HG02943 (cell line): ENCODE measurements at regions not wholly inside any gene's neighbourhood (a gene's known extent, or its start where the extent isn't known, plus 50 kb on each side); places are given as distances from the start of the nearest gene placed in this dataset.
"Not testable (repeated sequence)": the region's sequence is repeated elsewhere in the genome, so short reads cannot be mapped to it uniquely, and the experiment has no call there.

ENCODE experiments used
- ATAC-seq: cut with Tn5 transposase; IDR thresholded peaks from one replicate; pipeline ENCODE4 v1.9.1; 2021; ENCODE audit warnings: mild to moderate bottlenecking, low read depth, moderate library complexity; ENCODE audit not compliant: unreplicated experiment

DNA sequence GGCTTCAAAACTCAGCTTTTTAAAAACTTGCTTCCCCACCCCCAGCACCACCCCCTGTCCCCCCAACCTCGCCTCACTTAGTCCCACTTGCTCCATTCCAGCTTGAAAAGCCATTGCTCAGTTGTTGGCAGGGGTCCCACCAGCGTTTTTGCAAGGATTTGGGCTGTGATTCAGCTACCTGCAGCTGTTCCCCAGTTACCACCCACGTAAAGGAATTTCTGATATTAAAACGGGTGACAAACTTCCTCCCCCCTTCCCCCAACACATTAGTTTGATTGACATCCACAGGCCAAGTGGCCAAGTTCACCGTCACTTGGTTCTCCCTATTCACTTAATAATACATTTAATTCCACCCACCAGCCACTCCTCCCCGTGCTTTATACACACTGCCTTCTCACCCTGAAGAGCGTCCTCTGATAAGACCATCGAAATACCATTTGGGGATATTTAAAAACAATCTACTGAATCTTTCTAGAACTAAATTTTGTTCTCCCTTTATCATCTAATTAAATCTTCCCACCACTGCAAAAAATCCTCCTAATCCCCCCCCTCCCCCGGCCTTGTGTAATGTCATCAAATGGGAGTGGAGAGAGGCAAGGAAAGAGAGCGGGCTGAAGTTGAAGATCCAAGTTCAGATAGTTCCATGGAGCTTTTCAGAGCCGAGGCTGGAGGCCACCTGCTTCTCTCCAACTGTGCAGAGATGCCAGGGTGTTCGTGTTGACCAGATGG is 55.1 kb downstream of the SOX9 start:
- no peak for ATAC-seq

DNA sequence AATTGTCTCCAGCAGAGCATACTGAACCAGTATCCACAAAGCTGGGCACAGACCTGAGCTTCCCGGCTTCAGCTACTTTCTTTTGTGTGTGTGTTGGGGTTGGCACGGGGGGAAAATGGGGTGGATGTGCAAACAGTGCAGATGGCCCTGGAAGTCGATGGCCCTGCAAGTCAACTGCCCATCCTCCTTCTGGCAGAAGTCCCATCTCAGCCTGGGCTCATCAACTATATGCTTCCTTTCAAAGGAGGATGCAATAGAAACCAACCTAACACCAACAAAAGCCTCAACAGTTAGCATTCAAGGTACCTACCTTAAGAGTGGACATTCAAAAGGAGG is 55.7 kb downstream of the SOX9 start:
- no peak for ATAC-seq

DNA sequence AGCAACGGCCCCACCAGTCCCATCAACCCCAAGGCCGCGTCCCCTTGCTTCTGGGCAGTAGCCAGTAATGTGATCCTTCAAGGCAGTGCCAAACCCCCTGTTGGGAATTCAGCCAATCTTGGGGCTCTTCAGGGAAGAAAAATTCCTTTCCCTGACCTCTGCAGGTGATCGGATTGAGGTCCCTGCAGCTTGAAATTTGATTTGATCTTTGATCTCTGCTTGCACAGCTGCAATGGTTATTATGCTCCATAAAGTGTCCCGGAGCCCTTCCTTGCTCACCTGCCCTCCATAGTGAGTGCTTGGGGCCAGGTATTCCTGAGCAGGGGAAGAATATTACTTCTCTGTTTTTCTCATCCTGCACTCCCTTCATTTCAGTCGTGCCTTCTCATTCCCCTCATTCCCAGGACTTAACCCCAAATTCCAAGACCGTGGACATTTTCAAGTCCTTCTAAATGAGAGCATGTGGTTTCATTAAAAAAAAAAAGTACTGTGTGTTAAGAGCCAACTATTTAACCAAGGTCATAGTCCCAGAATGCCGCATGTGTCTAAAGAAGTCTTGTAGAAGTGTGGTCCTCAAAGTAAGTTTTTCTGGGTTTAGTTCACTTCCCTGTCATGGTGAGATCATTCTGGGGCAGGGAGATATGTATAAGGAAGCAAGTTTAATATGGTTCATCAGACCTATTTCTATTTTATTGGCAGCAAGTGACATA is 56.3 kb downstream of the SOX9 start:
- no peak for ATAC-seq

DNA sequence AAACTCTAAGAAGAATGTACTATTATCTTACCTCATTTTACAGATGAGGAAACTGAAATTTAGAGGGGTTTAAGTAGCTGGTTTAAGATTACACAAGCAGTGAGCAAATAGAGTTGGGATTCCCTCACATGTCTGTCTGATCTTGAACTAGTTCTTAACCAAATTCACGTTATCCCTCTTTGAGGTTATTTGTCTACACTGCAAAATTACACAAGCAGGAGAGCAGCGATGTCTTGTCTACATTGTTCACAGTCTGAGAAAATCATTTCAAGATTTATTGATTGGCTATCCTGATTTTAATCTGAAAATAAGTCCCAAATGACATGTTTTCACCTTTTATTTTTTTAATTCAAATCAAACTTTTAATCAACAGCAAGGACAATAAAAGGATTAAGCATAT is 56.9 kb downstream of the SOX9 start:
- no peak for ATAC-seq

DNA sequence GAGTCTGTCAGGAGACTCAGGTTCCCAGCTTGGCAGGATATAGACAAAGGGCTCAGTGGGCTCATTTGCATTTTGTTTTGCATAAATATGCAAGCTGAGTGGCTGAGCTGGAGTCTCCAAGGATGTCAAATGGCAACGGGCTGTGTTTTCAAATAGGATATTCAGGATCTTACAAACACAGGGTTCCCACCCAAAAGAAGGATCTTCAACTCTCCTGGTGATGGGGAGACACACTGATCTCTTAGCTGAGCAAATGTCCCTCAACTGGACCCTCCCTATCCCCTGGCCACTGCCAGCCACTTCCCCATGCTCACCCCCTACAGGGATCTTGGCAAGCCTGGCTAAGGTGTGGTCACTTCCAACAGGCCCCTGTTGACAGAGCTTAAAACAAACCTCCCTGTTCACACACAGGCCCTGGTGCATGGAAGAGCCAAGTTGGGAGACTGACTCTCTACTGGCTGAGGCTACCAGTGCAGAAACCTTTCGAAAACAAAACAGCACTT is 61.6 kb downstream of the SOX9 start:
- ATAC-seq = no peak

DNA sequence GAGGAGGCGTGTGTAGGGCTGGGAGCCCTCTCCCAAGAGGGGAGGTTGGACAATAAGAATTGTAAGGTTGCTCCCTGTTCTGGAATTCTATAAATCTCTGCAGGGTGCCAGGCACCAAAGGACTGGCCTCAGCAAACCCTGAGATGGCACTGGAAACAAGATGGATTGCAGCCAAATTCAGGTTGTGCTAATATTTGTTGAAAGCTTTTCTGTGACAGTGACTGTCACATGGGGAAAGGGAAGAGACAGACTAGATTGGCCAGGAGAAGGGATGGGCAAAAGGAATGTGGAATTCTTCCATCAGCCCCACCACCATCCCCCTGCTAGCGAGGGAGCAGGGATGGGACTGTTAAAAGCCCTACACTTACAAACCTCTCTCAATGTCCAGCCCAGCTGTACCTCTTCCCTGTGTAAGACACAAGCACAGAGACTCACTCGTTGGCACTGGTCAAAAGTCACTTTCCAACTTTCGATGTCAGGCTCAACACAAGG is 62.4 kb downstream of the SOX9 start:
- ATAC-seq = no peak

DNA sequence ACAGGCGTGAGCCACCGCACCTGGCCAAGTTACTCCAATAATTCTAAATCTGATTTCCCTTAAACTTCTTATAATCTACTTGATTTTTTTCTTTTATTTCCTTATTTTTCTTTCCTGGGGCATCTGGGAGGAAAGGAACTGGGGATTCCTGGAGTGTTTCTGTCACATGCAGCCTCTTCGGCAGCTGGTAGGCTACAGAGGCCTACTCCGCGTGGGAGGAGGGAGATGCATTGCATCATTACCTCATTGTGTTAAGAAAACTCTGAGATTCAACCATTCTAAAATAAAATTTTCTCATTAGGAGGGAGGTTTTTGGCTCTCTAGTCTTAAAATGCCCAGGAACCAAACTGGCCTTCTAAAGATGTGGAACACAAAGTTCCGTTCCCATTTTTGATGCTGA is 64.0 kb downstream of the SOX9 start:
- no peak for ATAC-seq

DNA sequence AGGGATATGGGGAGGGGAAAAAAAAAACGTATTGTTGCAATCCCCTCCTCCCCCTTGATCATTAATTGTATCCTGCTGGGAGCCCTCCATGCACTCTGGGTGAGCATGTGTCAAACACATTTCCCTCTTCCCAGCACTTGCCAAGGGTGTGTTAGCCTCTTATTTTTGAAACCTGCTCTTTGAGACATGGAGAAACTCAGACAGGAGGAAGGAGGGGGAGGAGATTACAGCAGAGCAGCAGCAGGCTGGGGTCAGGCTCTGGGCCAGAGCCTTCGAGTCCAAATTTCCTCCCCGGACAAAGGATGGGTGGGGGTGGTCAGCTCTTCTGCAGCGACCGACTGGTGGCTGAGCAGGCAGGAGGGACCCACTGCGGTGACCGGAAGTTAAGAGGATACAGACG is 64.7 kb downstream of the SOX9 start:
- ATAC-seq = no peak

DNA sequence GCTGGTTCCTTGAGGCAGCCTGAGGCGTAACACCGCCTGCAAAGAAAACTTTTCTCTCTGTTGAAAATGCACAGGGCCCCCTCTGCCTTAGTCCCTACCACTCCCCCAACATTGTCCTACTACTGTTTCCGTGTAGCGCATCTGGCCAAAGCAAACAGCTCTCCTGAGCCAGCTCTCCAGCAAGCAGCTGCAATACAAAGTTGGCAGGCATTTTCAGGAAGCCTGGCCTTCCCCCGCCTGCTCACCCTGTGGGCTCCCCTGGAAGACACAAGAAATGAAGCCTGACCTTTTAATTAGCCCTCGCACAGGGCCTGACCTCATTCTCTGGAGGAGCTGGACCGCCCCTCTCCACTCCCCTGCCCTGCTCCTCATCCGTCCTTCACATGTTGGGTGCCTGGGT is 66.7 kb downstream of the SOX9 start:
- no peak for ATAC-seq

DNA sequence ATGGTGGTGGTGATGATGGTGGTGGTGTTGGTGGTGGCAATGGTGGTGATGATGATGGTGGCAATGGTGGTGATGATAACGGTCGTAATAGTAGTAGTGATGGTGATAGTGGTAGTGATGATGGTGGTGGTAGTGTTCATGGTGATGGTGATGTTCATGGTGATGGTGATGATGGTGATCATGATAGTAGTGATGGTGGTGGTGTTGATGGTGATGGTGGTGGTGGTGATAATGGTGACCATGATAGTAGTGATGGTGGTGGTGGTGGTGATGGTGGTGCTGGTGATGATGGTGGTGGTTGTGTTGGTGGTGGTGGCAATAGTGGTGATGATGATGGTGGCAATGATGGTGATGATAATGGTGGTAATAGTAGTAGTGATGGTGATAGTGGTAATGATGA is 68.0 kb downstream of the SOX9 start:
- ATAC-seq = no peak

DNA sequence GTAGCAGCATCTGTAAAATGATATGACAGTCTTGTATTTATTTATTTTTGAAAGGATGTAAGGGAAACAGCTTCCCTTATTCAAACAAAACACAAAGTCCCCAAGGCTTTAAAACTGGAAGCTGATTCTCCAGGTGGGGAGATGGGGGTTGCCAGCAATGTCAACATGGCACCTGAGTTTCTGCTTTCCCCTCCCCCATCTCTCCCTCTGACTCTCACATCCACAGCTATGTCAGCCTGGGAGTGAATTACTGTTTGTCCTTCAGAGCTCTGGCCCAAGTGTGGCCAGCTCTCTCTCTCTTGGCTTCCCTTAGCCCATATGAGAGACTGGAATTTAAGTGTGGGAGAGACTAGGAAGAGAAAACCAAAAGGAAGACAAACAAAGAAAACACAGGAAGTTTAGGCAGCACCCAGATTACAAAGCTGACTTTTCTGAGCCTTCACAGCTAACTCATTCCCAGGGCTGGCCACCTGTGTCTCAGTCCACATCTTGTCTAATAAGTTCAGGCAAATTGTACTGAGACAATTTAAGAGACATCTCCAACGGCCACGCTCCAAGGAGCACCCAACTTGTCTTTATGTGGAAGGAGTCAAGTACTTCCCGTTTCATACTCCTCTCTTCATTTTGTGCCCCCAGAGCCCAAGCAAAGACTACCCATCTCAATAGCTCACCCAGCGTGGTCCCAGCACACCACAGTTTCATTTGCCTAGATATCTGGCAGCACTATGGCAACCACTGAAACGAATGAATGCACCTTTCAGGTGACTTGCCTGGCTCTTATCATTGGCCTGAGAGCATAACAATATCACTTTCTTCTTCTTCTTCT is 69.2 kb downstream of the SOX9 start:
- no peak for ATAC-seq

DNA sequence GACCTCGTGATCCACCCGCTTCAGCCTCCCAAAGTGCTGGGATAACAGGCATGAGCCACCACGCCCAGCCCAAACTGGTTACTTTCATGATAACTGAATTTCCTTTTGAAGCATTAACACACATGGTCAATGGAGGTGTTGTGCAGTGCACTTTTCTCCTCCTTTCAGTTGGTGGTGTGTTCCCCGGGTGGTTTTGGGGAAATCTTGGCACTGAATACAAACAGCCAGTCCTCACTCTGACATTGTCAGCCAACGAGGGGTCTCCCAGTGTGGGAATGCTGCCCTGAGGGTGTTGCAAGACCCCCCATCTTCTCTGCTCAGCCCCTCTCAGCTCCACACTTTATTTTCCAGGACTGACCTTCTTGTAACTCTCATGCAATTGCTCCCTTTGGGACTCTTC is 70.5 kb downstream of the SOX9 start:
- no peak for ATAC-seq

DNA sequence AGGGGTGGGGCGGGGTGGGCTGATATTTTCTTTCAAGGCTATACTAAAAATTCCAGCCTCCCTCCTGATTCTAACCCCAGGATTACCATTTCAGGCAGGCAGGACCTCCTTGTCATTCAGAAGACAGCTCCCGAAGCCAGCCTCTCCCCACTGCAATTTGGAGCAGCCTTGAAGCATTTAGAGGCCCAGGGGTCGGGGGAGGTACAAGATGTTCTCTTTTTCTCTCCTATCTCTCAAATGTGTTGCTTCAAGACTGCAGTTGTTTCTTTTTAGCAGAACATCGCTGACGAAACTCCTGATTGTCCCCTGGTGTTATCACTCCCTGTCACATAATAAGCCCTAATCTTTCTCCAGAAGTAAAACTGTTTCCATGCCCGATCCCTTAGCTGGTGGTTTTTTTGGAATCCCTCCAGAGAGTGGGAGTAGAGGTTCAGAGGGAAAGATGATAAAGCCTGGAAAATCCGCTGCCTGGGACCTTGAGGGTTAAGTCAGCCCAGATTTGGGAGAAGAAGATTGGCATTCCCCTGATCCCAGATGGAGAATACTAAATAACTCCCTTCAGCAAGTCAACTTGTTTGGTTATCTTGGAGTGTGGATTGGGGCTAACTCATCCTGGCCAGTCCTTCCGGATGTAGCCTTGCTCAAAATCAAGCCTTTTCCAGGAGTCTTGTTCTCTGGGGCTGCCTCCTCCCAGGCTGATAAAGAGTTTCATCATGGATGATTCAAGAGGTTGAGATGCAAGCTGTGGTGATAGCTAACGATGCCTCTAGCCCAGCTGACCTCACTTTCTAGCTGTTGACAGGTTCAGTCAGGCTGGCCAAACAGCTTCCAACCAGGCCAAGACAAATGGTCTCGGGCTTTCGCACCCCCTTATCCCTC is 71.3 kb downstream of the SOX9 start:
- ATAC-seq = no peak

DNA sequence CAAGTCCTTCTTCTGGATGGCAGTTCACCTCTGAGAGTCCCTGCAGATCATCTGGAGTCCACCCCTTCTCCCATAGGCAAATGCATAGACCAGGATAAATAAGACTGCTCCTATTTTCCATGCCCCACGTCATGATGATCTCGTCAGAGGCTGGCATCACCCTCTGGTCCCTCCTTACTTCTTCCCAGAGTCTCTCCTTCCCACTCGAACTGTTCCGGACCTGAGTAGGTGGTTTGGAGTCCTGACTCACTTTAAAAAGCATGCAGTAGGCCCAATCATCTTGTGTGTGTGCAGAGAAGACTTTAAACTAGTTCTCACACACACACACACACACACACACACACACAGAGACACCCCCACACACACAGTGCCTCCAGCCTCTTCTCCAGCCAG is 72.0 kb downstream of the SOX9 start:
- no peak for ATAC-seq

DNA sequence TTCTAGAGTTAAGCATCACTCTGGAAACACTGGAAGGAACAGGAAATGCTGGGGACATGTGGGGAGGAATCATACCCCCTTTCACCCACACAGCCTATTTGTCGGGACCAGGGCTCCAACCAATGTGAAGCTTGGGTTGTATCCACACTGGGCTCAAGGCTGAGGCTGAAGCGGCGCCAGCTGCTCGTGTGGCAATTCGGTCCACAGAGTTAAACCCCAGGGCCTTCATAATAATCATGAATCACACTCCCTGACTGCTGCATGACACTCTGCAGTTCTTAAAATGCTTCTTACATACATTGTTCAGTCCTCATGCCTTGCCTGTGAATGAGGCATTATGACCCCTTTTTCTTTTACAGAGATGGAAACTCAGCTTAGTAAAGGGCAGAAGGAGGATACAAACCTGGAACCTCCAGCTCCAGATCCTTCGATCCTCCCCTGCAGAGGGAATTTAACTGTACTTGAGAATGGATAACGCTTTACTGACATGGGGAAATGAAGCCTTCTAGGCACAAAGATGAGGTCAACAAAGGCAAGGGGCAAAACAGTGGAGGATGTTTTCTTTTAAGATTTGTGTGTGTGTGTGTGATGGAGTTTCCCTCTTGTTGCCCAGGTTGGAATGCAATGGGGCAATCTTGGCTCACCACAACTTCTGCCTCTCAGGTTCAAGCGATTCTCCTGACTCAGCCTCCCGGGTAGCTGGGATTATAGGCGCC is 72.7 kb downstream of the SOX9 start:
- no peak for ATAC-seq

DNA sequence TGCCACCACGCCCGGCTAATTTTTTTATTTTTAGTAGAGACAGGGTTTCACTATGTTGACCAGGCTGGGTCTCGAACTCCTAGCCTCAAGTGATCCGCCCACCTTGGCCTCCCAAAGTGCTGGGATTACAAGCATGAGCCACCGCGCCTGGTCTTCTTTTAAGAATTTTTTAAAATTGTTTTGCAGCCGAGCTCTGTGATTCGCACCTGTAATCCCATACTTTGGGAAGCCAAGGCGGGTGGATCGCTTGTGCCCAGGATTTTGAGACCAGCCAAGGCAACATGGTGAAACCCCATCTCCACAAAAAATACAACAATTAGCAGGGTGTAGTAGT is 73.3 kb downstream of the SOX9 start:
- not testable (repeated sequence) for ATAC-seq

DNA sequence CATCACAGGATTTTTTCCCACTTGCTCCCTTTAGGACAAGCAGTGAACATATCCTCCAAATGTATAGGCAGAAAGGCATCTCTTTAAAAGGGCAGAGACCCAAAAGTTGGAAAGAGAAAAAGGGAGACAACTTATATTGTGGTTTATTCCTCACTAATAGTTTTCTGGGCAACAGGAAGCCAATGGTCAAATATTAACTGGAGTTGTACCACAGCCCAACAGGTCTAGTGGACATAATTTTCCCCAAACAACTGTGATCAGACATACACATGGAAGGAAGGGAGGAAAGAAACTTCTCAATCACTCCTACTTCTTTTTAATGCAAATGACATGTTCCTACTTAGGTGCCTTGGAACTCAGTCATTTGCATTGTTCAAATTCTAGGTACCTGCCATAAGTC is 78.4 kb downstream of the SOX9 start:
- ATAC-seq = no peak

DNA sequence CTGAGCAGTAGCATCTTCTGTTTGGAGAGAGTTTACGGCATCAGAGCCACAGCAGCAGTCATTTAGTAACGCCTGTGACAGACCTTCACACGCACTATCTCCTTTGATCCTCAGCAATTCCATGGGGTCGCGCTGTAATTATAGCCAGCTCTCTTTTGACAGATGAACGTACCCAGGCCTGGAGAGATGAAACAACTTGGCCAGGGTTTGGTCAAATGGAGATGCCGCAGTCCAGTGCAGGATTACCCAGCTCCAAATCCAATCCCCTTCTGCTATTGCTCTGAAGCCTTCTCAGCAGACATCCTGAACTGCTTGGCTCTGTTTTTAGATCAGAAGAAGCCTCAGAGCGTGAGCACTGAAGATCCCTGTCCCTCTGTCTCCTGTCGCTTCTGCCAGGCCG is 83.9 kb downstream of the SOX9 start:
- ATAC-seq = no peak

DNA sequence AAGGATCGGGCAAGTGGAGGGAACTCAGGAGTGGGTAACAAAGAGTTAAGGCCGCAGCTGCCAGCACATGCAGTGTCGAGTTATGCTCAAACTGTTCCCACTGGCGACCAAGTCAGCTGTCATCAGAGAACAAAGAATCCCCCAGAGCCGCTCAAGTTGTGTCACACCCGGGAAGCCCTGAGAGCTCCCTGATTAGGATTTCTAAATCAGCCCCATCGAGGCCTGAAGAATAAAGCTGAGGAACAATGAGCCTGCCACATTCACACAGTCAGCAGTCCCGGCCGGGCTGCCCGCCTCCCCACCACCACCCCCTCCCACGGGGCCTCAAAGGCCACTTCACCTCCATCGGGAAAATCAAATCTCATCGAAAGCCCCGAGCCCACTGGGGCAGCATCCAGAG is 84.5 kb downstream of the SOX9 start:
- no peak for ATAC-seq

DNA sequence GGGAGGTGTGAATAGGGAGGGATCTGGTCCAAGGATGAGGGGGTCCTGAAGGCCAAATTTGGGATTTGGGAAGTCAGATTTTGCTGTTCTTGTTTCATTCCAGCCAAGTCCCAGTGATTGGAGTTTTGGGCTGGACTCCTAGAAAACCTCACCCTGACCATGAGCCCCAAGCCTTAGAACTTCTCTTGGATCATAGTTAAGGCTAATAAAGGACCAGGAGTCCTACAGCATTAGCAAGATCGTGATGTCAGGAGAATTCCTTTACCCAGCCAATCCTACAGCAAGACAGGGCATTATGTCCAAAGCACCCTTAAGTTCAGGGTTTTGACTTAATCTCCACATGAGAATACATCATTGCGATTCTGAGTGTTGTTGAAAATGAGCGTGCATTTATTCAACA is 85.0 kb downstream of the SOX9 start:
- no peak for ATAC-seq
